ENCODE measurements at regions not wholly inside any gene's neighbourhood (a gene's known extent, or its start where the extent isn't known, plus 50 kb on each side); places are given as distances from the start of the nearest gene placed in this dataset.

- TF ChIP-seq EZH2 (IDR thresholded peaks at IDR 0.05; ENCODE audit: borderline replicate concordance, low read depth, low read length, poor library complexity, severe bottlenecking) (no peak), CTCF (conservative IDR thresholded peaks at IDR 0.05; ENCODE audit: low read depth, low read length) (no peak)
These were observed 63.3 kb upstream of the NEDD4L start for GRCh38 chr18:57980573-57981307.

Data from A673 (cell line).